Thyroid gland (tissue), 4 donors: ENCODE measurements at regions not wholly inside any gene's neighbourhood (a gene's known extent, or its start where the extent isn't known, plus 50 kb on each side); places are given as distances from the start of the nearest gene placed in this dataset.

ENCODE experiments used
- DNase-seq, 2 donors: peaks; one replicate each; pipeline ENCODE4 v3.0.0-alpha.2; 2019
- H3K27ac ChIP-seq, 3 donors: fragments of 200-600 bp; sonication (generic); 1 replicate in 2 of 3; 2 replicates in 1 of 3; pipeline ENCODE4 v1.5.1; 2016 to 2019; ENCODE audit warnings: mild to moderate bottlenecking in 1 of 3, moderate library complexity in 1 of 3
- H3K27me3 ChIP-seq: fragments of 200-600 bp; sonication (generic); one replicate; pipeline ENCODE4 v1.5.1; 2019
- H3K36me3 ChIP-seq, 2 donors: fragments of 200-600 bp; sonication (generic); one replicate each; pipeline ENCODE4 v1.5.1; 2016 to 2019
- H3K4me1 ChIP-seq, 2 donors: fragments of 200-600 bp; sonication (generic); one replicate each; pipeline ENCODE4 v1.5.1; 2017 to 2019
- H3K4me3 ChIP-seq, 3 donors: fragments of 200-600 bp; sonication (generic); replicated peaks in 1 of 3; 1 replicate in 2 of 3; 2 replicates in 1 of 3; pipeline ENCODE4 v1.5.1; 2016; ENCODE audit warnings: mild to moderate bottlenecking in 1 of 3
- H3K9me3 ChIP-seq: fragments of 200-600 bp; sonication (generic); one replicate; pipeline ENCODE4 v1.5.1; 2017
- POLR2A ChIP-seq, 2 donors: fragments of 450-650 bp; IDR thresholded peaks; one replicate each; pipeline ENCODE4 v1.6.1; 2017; ENCODE audit warnings: antibody characterized with exemption in 2 of 2, mild to moderate bottlenecking in 2 of 2, moderate library complexity in 1 of 2
- WGBS, 2 donors: methylation state at CpG; one replicate each; pipeline ENCODE4 v1.1.5; 2017; 5-methylcytosine and 5-hydroxymethylcytosine counted together
- intact Hi-C: fragments of 100-400 bp; cut with DNase I; formaldehyde crosslinking; loops from one replicate; pipeline ENCODE4 v1.15.1; 2023
- TF ChIP-seq, protein P1 (sequence below), 6 experiments: fragments of 200-600 bp in 3 of 6; fragments of 450-650 bp in 3 of 6; sonication (generic) in 3 of 6; IDR thresholded peaks; one replicate each; pipeline ENCODE4 v1.5.1; 2016 to 2019; ENCODE audit warnings: antibody characterized with exemption in 6 of 6, mild to moderate bottlenecking in 2 of 6, inconsistent platforms in 1 of 6, moderate library complexity in 1 of 6

DNA sequence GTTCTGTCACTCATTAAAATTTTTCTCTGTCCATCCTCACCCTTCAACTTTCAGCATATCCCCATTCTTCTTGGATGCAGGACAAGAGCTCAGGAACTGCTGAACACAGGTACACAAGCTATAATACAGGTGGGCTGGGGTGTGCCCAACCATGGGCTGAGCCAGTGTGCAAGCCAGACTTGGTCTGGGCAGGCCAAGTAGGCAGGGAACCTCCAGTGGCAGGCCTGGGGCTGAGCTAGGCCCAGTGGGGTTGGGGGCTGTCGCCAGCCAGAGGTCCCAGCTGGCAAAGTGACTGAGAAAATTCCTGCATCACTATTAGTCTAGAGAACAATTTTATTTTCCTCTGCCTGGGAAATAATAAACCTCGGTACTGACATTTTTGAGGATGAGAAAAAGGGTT, 202.9 kb downstream of the LRRC3B start:
- DNase-seq, result no peak
- intact Hi-C loops, result no loop called here
- WGBS, 2 donors, result 69 to 90% methylated on average over 2 of the region's 2 CpGs
- Histone ChIP-seq H3K4me3 (no peak overlapping the region), H3K27ac (no peak overlapping the region), H3K27me3 (no peaks in the 10 kb centered on the region), H3K4me1 (no peaks in the 10 kb centered on the region), H3K9me3 (no peaks in the 10 kb centered on the region), H3K36me3 (no peaks in the 10 kb centered on the region)
- TF ChIP-seq, protein P1, sequence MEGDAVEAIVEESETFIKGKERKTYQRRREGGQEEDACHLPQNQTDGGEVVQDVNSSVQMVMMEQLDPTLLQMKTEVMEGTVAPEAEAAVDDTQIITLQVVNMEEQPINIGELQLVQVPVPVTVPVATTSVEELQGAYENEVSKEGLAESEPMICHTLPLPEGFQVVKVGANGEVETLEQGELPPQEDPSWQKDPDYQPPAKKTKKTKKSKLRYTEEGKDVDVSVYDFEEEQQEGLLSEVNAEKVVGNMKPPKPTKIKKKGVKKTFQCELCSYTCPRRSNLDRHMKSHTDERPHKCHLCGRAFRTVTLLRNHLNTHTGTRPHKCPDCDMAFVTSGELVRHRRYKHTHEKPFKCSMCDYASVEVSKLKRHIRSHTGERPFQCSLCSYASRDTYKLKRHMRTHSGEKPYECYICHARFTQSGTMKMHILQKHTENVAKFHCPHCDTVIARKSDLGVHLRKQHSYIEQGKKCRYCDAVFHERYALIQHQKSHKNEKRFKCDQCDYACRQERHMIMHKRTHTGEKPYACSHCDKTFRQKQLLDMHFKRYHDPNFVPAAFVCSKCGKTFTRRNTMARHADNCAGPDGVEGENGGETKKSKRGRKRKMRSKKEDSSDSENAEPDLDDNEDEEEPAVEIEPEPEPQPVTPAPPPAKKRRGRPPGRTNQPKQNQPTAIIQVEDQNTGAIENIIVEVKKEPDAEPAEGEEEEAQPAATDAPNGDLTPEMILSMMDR (IDR thresholded peaks at IDR 0.05), result no peak
- TF ChIP-seq POLR2A (IDR thresholded peaks at IDR 0.05), result no peak

DNA sequence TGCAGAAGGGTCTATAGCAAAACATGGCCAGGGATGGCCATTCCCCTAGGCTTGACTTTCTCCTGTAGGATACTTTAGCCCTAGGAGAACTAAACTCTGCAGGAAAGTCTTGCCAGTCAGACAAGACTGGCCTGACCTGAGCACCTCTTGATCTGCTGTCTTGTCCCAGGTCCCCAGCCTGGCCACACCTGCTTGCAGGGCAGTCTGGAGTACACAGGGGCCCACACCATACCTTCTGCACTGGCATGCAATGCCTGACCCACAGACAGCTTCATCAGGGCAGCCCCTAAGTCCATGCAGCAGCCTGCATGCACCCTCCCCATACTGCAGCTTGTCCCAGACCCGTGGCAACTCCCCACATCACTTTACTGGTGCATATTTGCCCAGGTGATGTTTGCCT, 204.6 kb downstream of the LRRC3B start:
- intact Hi-C loops, result no loop called here
- Histone ChIP-seq H3K36me3 (no peaks in the 10 kb centered on the region), H3K27me3 (no peaks in the 10 kb centered on the region), H3K4me3 (no peak overlapping the region), H3K27ac (no peak overlapping the region), H3K4me1 (no peaks in the 10 kb centered on the region), H3K9me3 (no peaks in the 10 kb centered on the region)
- TF ChIP-seq, protein P1 (IDR thresholded peaks at IDR 0.05), result no peak
- no peak for TF ChIP-seq POLR2A (IDR thresholded peaks at IDR 0.05)
- DNase-seq, result no peak
- 67 to 86% methylated on average over 1 of the region's 1 CpG for WGBS, 2 donors

DNA sequence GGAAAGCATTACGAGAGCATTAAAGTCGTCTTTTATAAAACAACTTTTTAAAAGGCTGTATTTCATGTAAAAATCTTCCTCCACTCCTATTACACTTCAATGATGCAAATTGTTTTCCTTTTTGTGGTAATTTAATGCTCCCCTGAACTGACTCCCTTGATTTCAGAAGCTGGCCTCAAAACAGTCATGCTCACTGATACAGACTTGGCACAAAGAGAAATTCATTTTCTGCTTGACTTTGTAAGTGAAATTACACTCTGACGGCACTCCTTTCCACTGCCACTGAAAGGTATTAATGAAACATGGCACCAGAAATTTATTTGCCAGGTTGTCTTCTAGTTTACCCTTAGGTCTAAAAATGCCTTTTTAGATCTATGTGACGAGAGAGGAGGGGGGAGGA, 215.5 kb downstream of the LRRC3B start:
- H3K4me3 ChIP-seq, result no peak overlapping the region
- DNase-seq, result no peak
- H3K27ac ChIP-seq, result no peak overlapping the region
- H3K9me3 ChIP-seq, result no peaks in the 10 kb centered on the region
- no peaks in the 10 kb centered on the region for H3K36me3 ChIP-seq
- no peak for TF ChIP-seq POLR2A (IDR thresholded peaks at IDR 0.05)
- TF ChIP-seq, protein P1 (IDR thresholded peaks at IDR 0.05), result no peak
- H3K4me1 ChIP-seq, result no peaks in the 10 kb centered on the region
- no peaks in the 10 kb centered on the region for H3K27me3 ChIP-seq
- intact Hi-C loops, result no loop called here
- WGBS, 2 donors, result 79 to 88% methylated on average over 4 of the region's 4 CpGs

DNA sequence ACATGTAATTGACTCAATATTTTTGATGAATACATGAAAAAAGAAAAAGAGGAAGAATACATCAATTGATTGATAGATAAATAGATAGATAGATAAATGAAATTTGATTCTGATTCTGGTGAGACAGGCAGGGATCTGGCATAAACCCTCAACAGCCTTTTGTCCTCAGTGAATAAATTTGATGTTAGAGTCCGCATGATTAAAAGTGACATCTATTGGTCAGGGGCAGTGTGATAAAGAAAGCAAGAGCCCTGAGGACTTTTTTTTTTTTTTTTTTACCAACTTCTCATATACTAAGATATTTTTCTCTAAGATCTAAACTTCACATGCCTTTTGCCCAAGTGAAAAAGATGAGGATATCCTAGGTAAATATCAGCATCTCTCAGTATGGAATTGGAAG, 216.4 kb downstream of the LRRC3B start:
- Histone ChIP-seq H3K36me3 (no peaks in the 10 kb centered on the region), H3K4me3 (no peak overlapping the region), H3K4me1 (no peaks in the 10 kb centered on the region), H3K27me3 (no peaks in the 10 kb centered on the region), H3K27ac (no peak overlapping the region), H3K9me3 (no peaks in the 10 kb centered on the region)
- no peak for DNase-seq
- TF ChIP-seq POLR2A (IDR thresholded peaks at IDR 0.05), result no peak
- TF ChIP-seq, protein P1 (IDR thresholded peaks at IDR 0.05), result no peak
- intact Hi-C loops, result no loop called here
- 96% methylated on average over 1 of the region's 1 CpG for WGBS, 2 donors

DNA sequence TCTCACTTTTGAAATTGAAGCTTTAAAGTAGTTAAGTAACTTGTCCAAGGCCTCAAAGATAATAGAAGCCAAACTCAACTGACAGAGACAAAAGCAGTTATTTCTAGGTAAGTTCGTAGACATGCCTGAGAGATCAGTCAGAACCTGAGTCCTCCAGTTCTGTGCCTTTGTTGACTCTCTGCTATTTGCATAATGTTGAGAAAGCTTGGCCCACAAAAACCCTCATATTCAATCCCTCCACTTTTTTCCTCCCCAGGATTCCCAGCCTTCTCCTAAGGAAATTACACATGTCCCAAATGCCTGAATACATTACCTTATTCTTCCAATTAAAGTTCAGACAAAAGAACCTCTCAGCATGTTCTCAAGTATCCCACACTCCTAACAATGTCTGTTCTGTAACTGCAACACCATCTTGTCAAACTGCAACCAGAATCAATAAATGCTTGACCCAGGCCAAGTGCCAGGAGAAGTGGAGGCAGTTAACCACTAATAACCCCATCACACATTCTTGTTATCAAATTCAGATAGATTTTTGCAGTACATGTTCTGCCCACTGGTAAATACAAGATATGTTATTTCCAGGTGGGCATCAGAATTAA, 217.8 kb downstream of the LRRC3B start:
- Histone ChIP-seq H3K27me3 (no peaks in the 10 kb centered on the region), H3K4me3 (no peak overlapping the region), H3K36me3 (no peaks in the 10 kb centered on the region), H3K9me3 (no peaks in the 10 kb centered on the region), H3K4me1 (no peaks in the 10 kb centered on the region), H3K27ac (no peak overlapping the region)
- no peak for DNase-seq
- TF ChIP-seq, protein P1 (IDR thresholded peaks at IDR 0.05), result no peak
- no peak for TF ChIP-seq POLR2A (IDR thresholded peaks at IDR 0.05)
- intact Hi-C loops, result no loop called here
- WGBS, 2 donors, result 44 to 61% methylated on average over 1 of the region's 1 CpG
